Activated CD4-positive, alpha-beta T cell treated with anti-CD3 and anti-CD28 coated beads, Interleukin-2, amount 50 U/mL, for 48 hours (primary cell): ENCODE measurements at regions not wholly inside any gene's neighbourhood (a gene's known extent, or its start where the extent isn't known, plus 50 kb on each side); places are given as distances from the start of the nearest gene placed in this dataset.

Source experiments
- DNase-seq, 2 experiments: peaks; one replicate each; pipeline ENCODE4 v3.0.0-alpha.2; 2020

- DNase-seq: no peak
These were observed 209.3 kb upstream of the PDE10A start for GRCh38 chr6:165872311-165872710.

- no peak for DNase-seq
These were observed 208.5 kb upstream of the PDE10A start for GRCh38 chr6:165871571-165871970.

GRCh38 chr6:165869526-165869925 is 206.5 kb upstream of the PDE10A start:
- no peak for DNase-seq

GRCh38 chr6:165864925-165865324 is 201.9 kb upstream of the PDE10A start:
- no peak for DNase-seq

GRCh38 chr6:165864218-165864617 is 201.2 kb upstream of the PDE10A start:
- no peak for DNase-seq

- DNase-seq: no peak
These were observed 200.8 kb upstream of the PDE10A start for GRCh38 chr6:165863801-165864200.

GRCh38 chr6:165862813-165863212 is 199.8 kb upstream of the PDE10A start:
- no peak for DNase-seq

- no peak for DNase-seq
These were observed 198.2 kb upstream of the PDE10A start for GRCh38 chr6:165861226-165861625.

- no peak for DNase-seq
These were observed 195.5 kb upstream of the PDE10A start for GRCh38 chr6:165858586-165858985.

GRCh38 chr6:165855856-165856255 is 192.8 kb upstream of the PDE10A start:
- no peak for DNase-seq

- DNase-seq: no peak
These were observed 192.0 kb upstream of the PDE10A start for GRCh38 chr6:165854863-165855593.

- no peak for DNase-seq
These were observed 191.2 kb upstream of the PDE10A start for GRCh38 chr6:165854061-165854862.

GRCh38 chr6:165852676-165853075 is 189.6 kb upstream of the PDE10A start:
- no peak for DNase-seq

GRCh38 chr6:165850434-165851019 is 187.5 kb upstream of the PDE10A start:
- peak; percentile 66 to 73 for DNase-seq

- no peak for DNase-seq
These were observed 186.7 kb upstream of the PDE10A start for GRCh38 chr6:165849534-165850430.

- no peak for DNase-seq
These were observed 185.0 kb upstream of the PDE10A start for GRCh38 chr6:165848086-165848426.

- DNase-seq: no peak
These were observed 184.5 kb upstream of the PDE10A start for GRCh38 chr6:165847407-165848085.

- no peak for DNase-seq
These were observed 183.3 kb upstream of the PDE10A start for GRCh38 chr6:165846123-165846966.

GRCh38 chr6:165845493-165845892 is 182.5 kb upstream of the PDE10A start:
- DNase-seq: no peak

GRCh38 chr6:165844801-165845364 is 181.8 kb upstream of the PDE10A start:
- DNase-seq: no peak

- DNase-seq: no peak
These were observed 181.2 kb upstream of the PDE10A start for GRCh38 chr6:165844232-165844631.
